ENCODE measurements at regions not wholly inside any gene's neighbourhood (a gene's known extent, or its start where the extent isn't known, plus 50 kb on each side); places are given as distances from the start of the nearest gene placed in this dataset.
"Not testable (repeated sequence)": the region's sequence is repeated elsewhere in the genome, so short reads cannot be mapped to it uniquely, and the experiment has no call there.

- no peaks in the 10 kb centered on the region for H3K36me3 ChIP-seq (replicated peaks)
- no peak for DNase-seq (ENCODE audit: low spot score in 2 of 2)
- H3K4me1 ChIP-seq: no peaks in the 10 kb centered on the region
- H3K4me3 ChIP-seq: no peak overlapping the region
- in situ Hi-C loops (cut with MboI; ENCODE audit: low sequenced_read_pairs): no loop called here
- H3K9me3 ChIP-seq: no peaks in the 10 kb centered on the region
- H3K27me3 ChIP-seq (ENCODE audit: low read depth): no peaks in the 10 kb centered on the region
Measured at GRCh38 chrX:113514906-113515305, 674.3 kb upstream of the AMOT start.

GRCh38 chrX:113512700-113513395 lies 672.2 kb upstream of the AMOT start:
- in situ Hi-C loops (cut with MboI; ENCODE audit: low sequenced_read_pairs): no loop called here
- Histone ChIP-seq H3K4me1 (no peaks in the 10 kb centered on the region), H3K36me3 (replicated peaks) (no peaks in the 10 kb centered on the region), H3K27me3 (ENCODE audit: low read depth) (no peaks in the 10 kb centered on the region), H3K4me3 (no peak overlapping the region), H3K9me3 (no peaks in the 10 kb centered on the region)
- no peak for DNase-seq (ENCODE audit: low spot score in 2 of 2)

- Histone ChIP-seq H3K36me3 (replicated peaks) (no peaks in the 10 kb centered on the region), H3K27me3 (ENCODE audit: low read depth) (no peaks in the 10 kb centered on the region), H3K4me3 (no peak overlapping the region), H3K9me3 (no peaks in the 10 kb centered on the region), H3K4me1 (no peaks in the 10 kb centered on the region)
- in situ Hi-C loops (cut with MboI; ENCODE audit: low sequenced_read_pairs): no loop called here
- no peak for DNase-seq (ENCODE audit: low spot score in 2 of 2)
Measured at GRCh38 chrX:113510586-113510985, 670.0 kb upstream of the AMOT start.

- in situ Hi-C loops (cut with MboI; ENCODE audit: low sequenced_read_pairs): no loop called here
- H3K4me1 ChIP-seq: no peaks in the 10 kb centered on the region
- no peak for DNase-seq (ENCODE audit: low spot score in 2 of 2)
- H3K27me3 ChIP-seq (ENCODE audit: low read depth): no peaks in the 10 kb centered on the region
- H3K4me3 ChIP-seq: no peak overlapping the region
- H3K9me3 ChIP-seq: no peaks in the 10 kb centered on the region
- H3K36me3 ChIP-seq (replicated peaks): no peaks in the 10 kb centered on the region
Measured at GRCh38 chrX:113492895-113493294, 652.3 kb upstream of the AMOT start.

GRCh38 chrX:113473418-113473817 lies 632.8 kb upstream of the AMOT start:
- H3K4me1 ChIP-seq: no peaks in the 10 kb centered on the region; the same call in 1 of the 2 replicates

GRCh38 chrX:113473015-113473414 lies 632.4 kb upstream of the AMOT start:
- H3K4me1 ChIP-seq; H3K4me3 ChIP-seq; H3K36me3 ChIP-seq (replicated peaks); in situ Hi-C loops (cut with MboI; ENCODE audit: low sequenced_read_pairs); DNase-seq (ENCODE audit: low spot score in 2 of 2); H3K27me3 ChIP-seq (ENCODE audit: low read depth); H3K9me3 ChIP-seq: not testable (repeated sequence)

More at GRCh38 chrX:113473418-113473817, 632.8 kb upstream of the AMOT start:
- Histone ChIP-seq H3K36me3 (replicated peaks) (no peaks in the 10 kb centered on the region), H3K27me3 (ENCODE audit: low read depth) (no peaks in the 10 kb centered on the region), H3K9me3 (no peaks in the 10 kb centered on the region), H3K4me3 (no peak overlapping the region)
- DNase-seq (ENCODE audit: low spot score in 2 of 2): no peak
- in situ Hi-C loops (cut with MboI; ENCODE audit: low sequenced_read_pairs): no loop called here

- H3K4me3 ChIP-seq: no peak overlapping the region
- H3K4me1 ChIP-seq: no peaks in the 10 kb centered on the region; the same call in 1 of the 2 replicates
- no peaks in the 10 kb centered on the region for H3K27me3 ChIP-seq (ENCODE audit: low read depth)
- in situ Hi-C loops (cut with MboI; ENCODE audit: low sequenced_read_pairs): no loop called here
- H3K36me3 ChIP-seq (replicated peaks): no peaks in the 10 kb centered on the region
- H3K9me3 ChIP-seq: no peaks in the 10 kb centered on the region
- DNase-seq (ENCODE audit: low spot score in 2 of 2): no peak
Measured at GRCh38 chrX:113470166-113470565, 629.5 kb upstream of the AMOT start.

- in situ Hi-C loops (cut with MboI; ENCODE audit: low sequenced_read_pairs): no loop called here
- Histone ChIP-seq H3K4me3 (no peak overlapping the region), H3K27me3 (ENCODE audit: low read depth) (no peaks in the 10 kb centered on the region), H3K36me3 (replicated peaks) (no peaks in the 10 kb centered on the region), H3K9me3 (no peaks in the 10 kb centered on the region), H3K4me1 (no peaks in the 10 kb centered on the region)
- no peak for DNase-seq (ENCODE audit: low spot score in 2 of 2)
Measured at GRCh38 chrX:113457719-113458118, 617.1 kb upstream of the AMOT start.

GRCh38 chrX:113455582-113455981 lies 615.0 kb upstream of the AMOT start:
- H3K4me1 ChIP-seq: no peaks in the 10 kb centered on the region
- no peak overlapping the region for H3K4me3 ChIP-seq
- H3K9me3 ChIP-seq: no peaks in the 10 kb centered on the region
- no peak for DNase-seq (ENCODE audit: low spot score in 2 of 2)
- in situ Hi-C loops (cut with MboI; ENCODE audit: low sequenced_read_pairs): no loop called here
- no peaks in the 10 kb centered on the region for H3K27me3 ChIP-seq (ENCODE audit: low read depth)
- H3K36me3 ChIP-seq (replicated peaks): no peaks in the 10 kb centered on the region

GRCh38 chrX:113429011-113429410 lies 588.4 kb upstream of the AMOT start:
- H3K36me3 ChIP-seq (replicated peaks): no peaks in the 10 kb centered on the region
- no peaks in the 10 kb centered on the region for H3K9me3 ChIP-seq
- H3K4me1 ChIP-seq: no peaks in the 10 kb centered on the region
- in situ Hi-C loops (cut with MboI; ENCODE audit: low sequenced_read_pairs): no loop called here
- no peaks in the 10 kb centered on the region for H3K27me3 ChIP-seq (ENCODE audit: low read depth)
- no peak for DNase-seq (ENCODE audit: low spot score in 2 of 2)
- H3K4me3 ChIP-seq: no peak overlapping the region

- no peak for DNase-seq (ENCODE audit: low spot score in 2 of 2)
- Histone ChIP-seq H3K36me3 (replicated peaks) (no peaks in the 10 kb centered on the region), H3K27me3 (ENCODE audit: low read depth) (no peaks in the 10 kb centered on the region), H3K4me3 (no peak overlapping the region), H3K9me3 (no peaks in the 10 kb centered on the region; the same call in 1 of the 2 replicates), H3K4me1 (peaks cover 12% of the 10 kb centered on the region)
- in situ Hi-C loops (cut with MboI; ENCODE audit: low sequenced_read_pairs): no loop called here
Measured at GRCh38 chrX:113422323-113422722, 581.7 kb upstream of the AMOT start.

- in situ Hi-C loops (cut with MboI; ENCODE audit: low sequenced_read_pairs): no loop called here
- no peak for DNase-seq (ENCODE audit: low spot score in 2 of 2)
- Histone ChIP-seq H3K27me3 (ENCODE audit: low read depth) (no peaks in the 10 kb centered on the region), H3K9me3 (no peaks in the 10 kb centered on the region; the same call in 1 of the 2 replicates), H3K4me3 (no peak overlapping the region), H3K4me1 (peaks cover 12% of the 10 kb centered on the region), H3K36me3 (replicated peaks) (no peaks in the 10 kb centered on the region)
Measured at GRCh38 chrX:113421432-113421831, 580.8 kb upstream of the AMOT start.

GRCh38 chrX:113412106-113412505 lies 571.5 kb upstream of the AMOT start:
- in situ Hi-C loops (cut with MboI; ENCODE audit: low sequenced_read_pairs): no loop called here
- Histone ChIP-seq H3K4me3 (no peak overlapping the region), H3K36me3 (replicated peaks) (no peaks in the 10 kb centered on the region), H3K4me1 (no peaks in the 10 kb centered on the region), H3K27me3 (ENCODE audit: low read depth) (no peaks in the 10 kb centered on the region), H3K9me3 (no peaks in the 10 kb centered on the region)
- no peak for DNase-seq (ENCODE audit: low spot score in 2 of 2)

GRCh38 chrX:113408843-113409242 lies 568.2 kb upstream of the AMOT start:
- in situ Hi-C loops (cut with MboI; ENCODE audit: low sequenced_read_pairs): no loop called here
- no peak overlapping the region for H3K4me3 ChIP-seq
- no peaks in the 10 kb centered on the region for H3K36me3 ChIP-seq (replicated peaks)
- H3K27me3 ChIP-seq (ENCODE audit: low read depth): no peaks in the 10 kb centered on the region
- H3K9me3 ChIP-seq: no peaks in the 10 kb centered on the region
- DNase-seq (ENCODE audit: low spot score in 2 of 2): no peak
- no peaks in the 10 kb centered on the region for H3K4me1 ChIP-seq

GRCh38 chrX:113400193-113400704 lies 559.6 kb upstream of the AMOT start:
- H3K36me3 ChIP-seq (replicated peaks): no peaks in the 10 kb centered on the region
- H3K9me3 ChIP-seq: no peaks in the 10 kb centered on the region
- H3K4me1 ChIP-seq: peaks cover 19% of the 10 kb centered on the region
- H3K4me3 ChIP-seq: no peak overlapping the region
- peak; percentile 72 to 98 for DNase-seq (ENCODE audit: low spot score in 2 of 2)
- in situ Hi-C loops (cut with MboI; ENCODE audit: low sequenced_read_pairs): no loop called here
- no peaks in the 10 kb centered on the region for H3K27me3 ChIP-seq (ENCODE audit: low read depth)

All from HAP-1 (cell line).